ENCODE measurements at regions not wholly inside any gene's neighbourhood (a gene's known extent, or its start where the extent isn't known, plus 50 kb on each side); places are given as distances from the start of the nearest gene placed in this dataset.

GRCh38 chr18:41752826-41753225 lies 202.2 kb upstream of the PIK3C3 start:
- DNase-seq = no peak

DNA sequence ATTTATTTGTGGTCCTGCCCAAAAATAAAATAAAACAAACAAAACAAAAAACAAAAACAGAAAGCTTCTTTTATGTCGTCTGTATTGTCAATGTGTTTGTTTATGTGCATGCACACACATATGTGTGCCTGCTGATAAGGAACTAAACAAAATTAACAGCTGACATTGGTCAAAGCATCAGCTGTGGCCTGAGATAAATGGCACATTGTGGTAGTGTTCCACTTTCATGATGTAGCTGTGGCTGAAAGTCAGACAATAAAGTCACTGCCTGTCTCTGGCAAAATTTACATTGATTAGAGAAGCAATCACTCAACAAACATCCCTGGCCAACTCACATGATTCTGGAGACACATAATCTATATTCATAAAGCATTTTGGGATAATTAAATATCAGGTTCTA lies 203.4 kb upstream of the PIK3C3 start:
- DNase-seq = no peak

- DNase-seq = no peak
These were observed 203.9 kb upstream of the PIK3C3 start for GRCh38 chr18:41751161-41751560.

DNA sequence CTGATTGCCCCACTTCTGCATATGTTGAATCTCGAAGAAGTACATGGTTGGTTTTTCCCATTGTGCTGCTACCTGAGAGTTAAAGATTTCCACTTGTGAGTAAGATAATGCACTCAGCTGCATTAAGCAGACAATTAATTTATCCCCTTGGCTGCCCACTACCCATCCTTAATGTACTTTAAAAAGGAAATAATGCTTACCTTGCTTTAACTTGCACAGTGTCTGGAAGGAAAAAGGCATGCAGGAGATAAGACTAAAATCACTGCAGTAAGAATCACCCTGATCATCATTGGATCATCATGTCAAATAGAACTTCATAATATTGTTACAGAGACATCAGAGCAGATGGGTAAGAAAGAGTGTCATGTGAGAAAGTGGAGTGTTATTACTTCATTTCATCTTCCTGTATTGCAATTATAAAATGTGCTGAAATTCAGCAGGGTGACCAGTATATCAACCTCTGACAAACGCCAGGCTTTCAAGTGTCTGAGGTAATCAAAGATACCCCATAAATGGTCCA lies 207.3 kb upstream of the PIK3C3 start:
- DNase-seq = no peak

DNA sequence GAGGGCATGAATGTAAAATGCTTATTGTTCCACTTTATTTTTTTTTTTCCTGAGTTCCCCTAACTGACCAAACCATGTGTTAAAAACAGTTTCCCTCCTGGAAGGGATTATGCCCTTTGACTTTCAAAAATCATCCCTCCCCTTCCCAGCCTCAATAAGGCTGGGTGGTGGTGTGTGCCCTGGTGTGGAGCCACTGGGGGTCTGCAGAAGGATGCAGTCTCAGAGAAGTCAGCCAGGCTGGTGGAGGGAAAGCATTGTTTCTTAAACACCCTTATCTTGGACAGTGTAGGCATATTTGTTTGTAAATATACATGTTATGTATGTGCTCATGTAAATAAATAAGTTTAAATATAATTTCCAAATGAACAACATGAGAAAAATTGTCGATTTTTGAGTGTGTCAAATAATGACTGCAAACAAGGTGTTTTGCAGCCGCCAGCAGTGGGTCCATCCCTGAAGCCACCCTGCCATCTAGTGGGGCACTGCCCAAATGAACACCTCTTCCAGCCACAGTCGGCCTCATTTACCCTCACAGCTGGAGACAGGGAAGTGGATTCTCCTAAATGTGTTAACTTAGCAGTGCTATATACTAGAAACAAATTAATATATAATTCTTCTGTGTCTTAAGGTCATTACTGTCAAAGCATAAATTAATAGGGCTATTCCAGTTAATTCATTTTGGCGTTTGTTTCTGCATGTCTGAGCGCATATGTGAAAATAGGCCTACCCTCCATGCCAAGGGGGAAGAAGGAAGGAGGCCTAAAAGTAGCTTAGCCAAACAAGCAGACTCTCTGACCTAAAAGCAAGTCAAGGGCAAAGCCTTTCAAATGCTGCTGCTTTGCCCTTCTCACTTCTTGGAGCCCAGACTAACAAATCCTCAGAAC lies 209.6 kb upstream of the PIK3C3 start:
- no peak for DNase-seq

DNA sequence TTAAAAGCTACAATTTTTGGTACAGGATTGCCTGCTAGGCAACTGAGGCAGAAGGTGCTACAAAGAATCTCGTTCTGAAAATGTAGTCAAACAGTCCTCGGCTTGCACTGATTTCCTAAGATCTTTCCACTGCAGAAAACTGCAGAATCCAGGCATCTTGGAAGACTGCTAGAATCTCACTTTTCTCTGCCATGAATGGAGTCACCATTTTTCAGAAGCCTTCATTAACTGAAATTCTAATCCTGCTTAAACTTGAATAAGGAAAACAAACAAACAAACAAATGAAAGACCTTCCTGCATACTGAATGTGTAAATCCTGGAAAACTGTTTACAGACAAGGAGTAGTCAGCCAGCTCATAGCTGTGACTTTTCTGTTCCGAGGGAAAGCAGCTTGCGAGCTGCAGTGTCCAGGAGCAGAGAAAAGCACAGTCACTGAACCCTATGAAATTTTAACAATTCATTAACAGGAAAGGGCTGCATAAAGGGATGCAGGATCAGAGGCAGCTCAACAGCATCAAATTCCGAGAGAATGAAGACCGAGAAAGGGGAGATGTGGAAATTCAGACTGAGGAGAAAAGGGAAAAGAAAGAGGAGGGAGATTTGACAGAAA lies 210.5 kb upstream of the PIK3C3 start:
- DNase-seq = no peak

GRCh38 chr18:41737218-41737617 lies 217.8 kb upstream of the PIK3C3 start:
- DNase-seq = no peak

- no peak for DNase-seq
These were observed 220.1 kb upstream of the PIK3C3 start for GRCh38 chr18:41734917-41735316.

GRCh38 chr18:41732356-41732755 lies 222.7 kb upstream of the PIK3C3 start:
- DNase-seq = no peak

DNA sequence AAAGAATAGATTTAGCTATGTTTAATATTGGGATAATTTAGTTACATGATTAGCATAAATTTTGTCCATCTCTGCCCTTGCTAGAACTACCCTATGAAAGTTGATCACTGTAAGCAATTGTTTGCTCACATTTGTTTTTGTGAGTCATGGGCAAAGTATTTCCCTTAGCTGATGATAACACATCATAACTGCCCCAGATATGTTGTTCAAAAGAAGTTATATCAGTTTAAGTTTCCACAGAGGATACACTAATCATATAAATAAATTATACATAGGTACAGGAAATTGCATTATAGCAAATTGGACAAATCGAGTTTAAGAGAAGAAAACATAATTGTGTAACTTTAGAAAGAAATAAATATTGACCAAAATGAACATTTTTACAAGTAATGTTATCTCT lies 223.2 kb upstream of the PIK3C3 start:
- no peak for DNase-seq

DNA sequence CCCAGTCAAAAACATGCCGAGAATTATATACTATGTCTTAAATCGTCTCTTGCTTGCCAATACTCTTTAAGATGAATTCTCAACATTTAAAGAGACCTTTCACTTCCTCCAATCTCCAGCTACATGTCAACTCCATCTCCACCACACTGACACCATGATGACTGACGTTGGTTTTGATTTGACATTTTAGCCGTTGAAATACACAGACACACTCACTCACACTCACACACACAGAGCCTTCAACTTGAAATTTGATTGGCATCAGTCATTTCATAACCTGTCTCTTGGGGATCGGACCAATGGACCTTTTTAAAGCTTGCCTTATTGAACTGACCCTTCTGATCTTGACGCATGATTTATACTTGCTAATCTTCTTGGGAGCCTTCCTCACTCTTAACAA lies 230.8 kb upstream of the PIK3C3 start:
- no peak for DNase-seq

GRCh38 chr18:41721103-41721790 lies 233.8 kb upstream of the PIK3C3 start:
- DNase-seq = no peak

GRCh38 chr18:41720226-41720625 lies 234.8 kb upstream of the PIK3C3 start:
- DNase-seq = no peak

- no peak for DNase-seq
These were observed 235.2 kb upstream of the PIK3C3 start for GRCh38 chr18:41719808-41720207.

GRCh38 chr18:41714872-41715271 lies 240.2 kb upstream of the PIK3C3 start:
- no peak for DNase-seq

GRCh38 chr18:41713969-41714825 lies 240.8 kb upstream of the PIK3C3 start:
- DNase-seq = no peak

DNA sequence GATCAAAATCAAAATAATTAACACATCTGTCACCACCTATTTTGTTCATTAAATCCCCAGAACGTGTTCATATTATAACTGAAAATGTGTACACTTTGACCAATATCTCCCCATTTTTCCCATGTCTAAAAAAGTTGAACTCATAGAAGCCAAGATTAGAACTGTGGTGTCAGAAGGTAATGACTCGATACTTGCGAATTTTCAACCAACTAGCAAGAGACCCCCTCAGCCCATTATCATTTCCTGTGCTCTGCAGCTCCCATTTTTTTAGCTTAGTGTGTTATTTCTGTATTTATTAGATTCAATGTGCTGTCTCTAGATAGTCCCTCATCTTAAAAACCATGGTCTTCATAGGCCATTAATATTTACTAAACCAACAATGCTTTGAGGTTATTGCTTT lies 248.7 kb upstream of the PIK3C3 start:
- no peak for DNase-seq

GRCh38 chr18:41703744-41704530 lies 251.1 kb upstream of the PIK3C3 start:
- no peak for DNase-seq

DNA sequence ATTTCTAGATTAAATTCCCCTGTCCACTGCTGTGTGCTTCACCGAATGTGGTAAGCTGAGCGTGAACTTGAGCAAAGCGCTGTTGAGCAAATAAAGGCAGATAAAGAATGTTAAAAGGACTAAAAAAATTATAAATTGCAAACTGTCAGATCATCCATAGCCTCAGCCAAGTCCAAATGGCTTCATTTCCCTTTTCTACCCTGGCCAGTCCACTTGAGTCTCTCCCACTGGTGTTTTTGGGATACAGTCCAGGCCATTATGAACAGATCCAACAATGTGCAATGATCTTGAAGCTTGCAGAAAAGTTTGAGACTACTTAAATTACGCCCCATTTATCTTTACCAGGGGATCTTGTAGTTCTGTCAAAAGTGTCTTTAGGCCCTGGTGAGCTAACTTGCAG lies 254.6 kb upstream of the PIK3C3 start:
- DNase-seq = no peak

DNA sequence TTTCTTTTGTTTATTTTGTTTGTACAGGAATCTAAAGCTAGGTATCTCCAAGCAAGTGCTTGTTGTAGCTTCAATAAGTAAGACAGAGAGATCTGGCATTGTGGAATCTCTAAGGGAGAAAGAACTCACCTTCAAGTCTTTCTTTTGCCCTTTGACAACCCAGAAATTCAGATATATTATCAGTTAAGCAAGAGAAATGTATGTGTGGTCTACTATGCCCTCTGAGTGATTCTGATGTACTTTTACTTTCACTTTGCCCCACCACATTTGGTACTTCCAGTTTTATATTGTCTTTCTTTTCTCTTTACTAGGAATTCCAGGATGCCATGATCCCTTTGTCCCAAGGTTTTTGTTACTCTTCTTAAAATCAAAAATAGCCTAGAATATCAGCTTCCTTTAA lies 259.6 kb upstream of the PIK3C3 start:
- DNase-seq = no peak

DNA sequence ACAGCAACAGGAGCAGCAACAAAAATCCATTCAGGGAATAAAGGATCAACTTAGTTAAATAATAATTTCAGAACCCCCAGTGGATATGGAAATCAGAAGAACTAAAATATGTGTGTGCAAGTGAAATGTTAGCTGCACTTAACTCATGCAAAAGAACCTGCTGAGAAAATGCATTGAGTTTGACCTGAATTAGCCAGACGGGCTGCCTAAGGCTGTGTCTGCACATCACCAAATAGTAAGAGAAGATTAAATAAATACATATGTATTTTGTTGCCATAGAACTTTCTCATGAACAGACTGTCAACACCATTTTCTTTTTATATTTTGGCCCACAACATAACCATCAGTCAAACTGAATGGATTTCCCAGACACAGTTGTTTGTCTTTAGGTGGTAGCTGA lies 262.0 kb upstream of the PIK3C3 start:
- no peak for DNase-seq

All from activated effector memory CD4-positive, alpha-beta T cell treated with anti-CD3 and anti-CD28 coated beads, Interleukin-2, amount 50 U/mL, for 16 hours (primary cell).